GM21360 (cell line): ENCODE measurements at regions not wholly inside any gene's neighbourhood (a gene's known extent, or its start where the extent isn't known, plus 50 kb on each side); places are given as distances from the start of the nearest gene placed in this dataset.

Source experiments
- ATAC-seq: cut with Tn5 transposase; IDR thresholded peaks from one replicate; pipeline ENCODE4 v1.9.1; 2021; ENCODE audit warnings: mild to moderate bottlenecking, moderate library complexity; ENCODE audit not compliant: unreplicated experiment

DNA sequence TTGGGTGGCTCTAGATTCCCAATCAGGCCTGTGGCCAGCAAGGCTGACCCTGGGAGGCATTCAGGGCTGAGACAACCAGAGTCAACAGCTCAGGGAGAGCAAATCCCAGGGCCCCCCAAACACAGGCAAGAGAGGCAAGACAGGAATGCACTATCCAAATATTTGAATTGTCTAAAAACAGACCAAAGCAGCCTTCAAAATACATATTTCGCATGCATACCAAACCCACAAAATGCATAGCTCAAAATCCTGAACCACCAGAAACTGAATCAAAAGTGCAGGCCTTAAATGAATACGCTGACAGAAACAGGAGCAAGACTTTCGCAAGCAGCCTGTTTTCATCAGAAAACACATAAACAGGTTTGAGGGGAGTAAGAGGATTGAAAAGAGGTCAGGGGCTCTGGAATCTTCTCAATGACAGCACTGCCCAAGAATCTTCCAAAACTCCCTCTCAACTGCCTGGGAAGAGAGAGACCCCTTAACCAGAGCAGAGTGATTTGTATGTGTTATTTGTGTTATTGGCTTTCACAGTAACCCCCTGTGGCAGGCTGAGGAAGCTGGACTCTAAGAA, 213.6 kb upstream of the CDH5 start:
- ATAC-seq = no peak

DNA sequence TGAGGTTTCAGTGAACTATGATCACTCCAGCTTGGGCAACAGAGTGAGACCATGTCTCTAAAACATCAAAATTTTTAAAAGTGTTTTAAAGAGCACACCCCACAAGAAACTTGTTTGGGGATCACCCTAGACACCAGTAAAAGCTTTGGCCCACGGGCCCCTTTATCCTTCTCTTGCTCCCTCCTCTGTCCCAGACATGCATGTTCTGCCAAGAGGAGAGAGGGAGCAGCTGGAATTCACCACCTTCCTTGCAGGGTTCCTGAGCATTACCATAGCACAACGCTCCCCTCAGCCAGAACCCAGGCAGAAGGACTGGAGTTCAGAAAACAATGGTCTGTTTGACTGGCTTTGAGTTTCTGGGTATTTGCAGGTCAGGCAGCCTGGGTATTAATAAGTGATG, 214.3 kb upstream of the CDH5 start:
- ATAC-seq = no peak

DNA sequence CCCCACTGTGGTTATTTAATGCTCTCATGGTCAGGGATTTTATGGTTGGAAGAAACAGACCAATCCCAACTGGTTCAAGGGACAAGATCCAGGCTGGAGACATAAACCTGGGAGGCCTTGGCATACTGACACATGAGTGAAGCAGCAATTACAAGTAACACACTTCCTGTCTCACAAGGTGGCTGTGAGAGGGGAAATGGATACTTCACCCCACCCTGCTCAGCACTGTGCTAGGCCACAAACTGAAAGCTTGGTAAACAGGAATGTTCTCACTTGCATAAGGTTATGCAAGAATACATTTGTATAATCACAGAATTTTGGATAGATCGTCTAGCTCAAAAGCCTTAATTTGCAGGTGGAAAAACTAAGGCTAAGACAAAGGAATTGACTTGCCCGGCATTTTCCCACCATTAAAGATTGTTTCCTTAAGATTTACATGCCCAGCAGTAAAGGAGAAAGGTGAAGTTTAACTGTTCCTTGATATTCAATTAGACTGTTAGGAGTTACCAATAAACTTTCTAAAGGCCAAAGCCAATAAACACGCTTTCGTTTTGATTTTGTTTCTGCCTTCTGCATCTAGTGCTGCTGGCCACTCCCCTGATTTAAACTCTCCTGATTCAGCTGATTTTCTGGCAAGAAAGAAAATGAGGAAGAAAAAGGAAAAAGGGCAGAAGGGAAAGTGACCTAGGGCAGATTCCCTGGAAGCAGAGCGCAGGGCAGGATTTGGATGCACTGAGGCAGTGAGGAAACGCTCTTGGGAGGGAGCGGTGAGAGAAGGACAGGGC, 215.6 kb upstream of the CDH5 start:
- ATAC-seq = no peak

- ATAC-seq = no peak
Observed at GRCh38 chr16:66147291-66147690, 219.2 kb upstream of the CDH5 start.

- no peak for ATAC-seq
Observed at GRCh38 chr16:66146798-66147197, 219.7 kb upstream of the CDH5 start.

DNA sequence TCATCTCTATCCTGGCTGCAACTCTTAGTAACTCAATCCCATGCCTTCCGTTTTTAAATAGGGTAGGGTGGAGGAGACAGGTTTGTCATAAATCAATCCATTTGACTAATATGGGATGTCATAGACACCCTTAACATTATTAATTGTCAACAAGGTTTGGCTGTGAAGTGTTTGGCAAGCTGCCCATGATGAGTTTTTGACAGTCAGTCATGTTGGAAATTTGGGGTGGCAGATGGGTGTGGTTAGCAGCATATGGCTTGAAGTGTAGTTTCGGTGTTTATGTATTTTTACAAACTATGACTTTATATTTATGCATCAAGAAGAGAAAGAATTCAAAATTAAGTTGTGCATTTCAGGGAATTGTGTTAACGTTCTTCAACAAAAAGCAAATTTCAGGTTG, 221.8 kb upstream of the CDH5 start:
- ATAC-seq = no peak

- ATAC-seq = no peak
Observed at GRCh38 chr16:66143415-66143814, 223.1 kb upstream of the CDH5 start.

DNA sequence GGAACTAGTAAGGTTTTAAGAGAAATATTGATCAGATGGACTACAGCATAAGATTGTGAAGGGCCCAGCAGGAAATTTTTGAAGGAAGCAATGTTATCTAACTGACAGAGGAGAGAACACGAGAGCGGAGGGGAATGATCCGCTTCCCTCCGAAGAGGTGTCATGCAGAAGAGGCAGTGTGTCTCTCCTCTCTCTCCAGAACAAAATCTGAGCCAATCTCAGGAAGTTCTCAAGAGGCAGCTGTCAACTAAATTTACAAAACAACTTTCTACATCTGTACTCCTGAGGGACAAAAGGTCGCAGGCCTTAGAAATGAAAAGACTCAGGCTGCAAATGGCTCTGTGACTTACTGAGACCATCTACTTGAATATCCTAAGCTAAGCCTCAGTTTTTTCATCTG, 224.6 kb upstream of the CDH5 start:
- ATAC-seq = no peak

- no peak for ATAC-seq
Observed at GRCh38 chr16:66137853-66138252, 228.6 kb upstream of the CDH5 start.

DNA sequence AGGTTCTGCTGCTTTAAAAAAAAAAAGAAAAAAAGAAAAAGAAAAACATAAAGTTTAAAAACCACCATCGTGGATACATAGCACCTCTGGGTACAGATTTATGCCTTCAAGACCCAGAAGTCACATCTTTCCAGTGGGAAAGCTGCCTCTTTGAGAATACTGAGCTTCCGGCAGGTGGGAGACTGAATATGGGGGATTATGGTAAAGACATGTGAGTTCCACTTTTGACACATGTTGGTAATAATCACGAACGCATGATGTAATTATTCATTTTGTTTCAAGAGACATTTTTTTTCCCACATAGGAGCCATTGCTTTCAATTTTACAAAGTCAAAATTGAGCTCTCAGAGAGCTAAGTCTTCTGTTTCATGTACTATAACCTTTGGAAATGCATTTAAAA, 229.7 kb upstream of the CDH5 start:
- ATAC-seq = no peak

DNA sequence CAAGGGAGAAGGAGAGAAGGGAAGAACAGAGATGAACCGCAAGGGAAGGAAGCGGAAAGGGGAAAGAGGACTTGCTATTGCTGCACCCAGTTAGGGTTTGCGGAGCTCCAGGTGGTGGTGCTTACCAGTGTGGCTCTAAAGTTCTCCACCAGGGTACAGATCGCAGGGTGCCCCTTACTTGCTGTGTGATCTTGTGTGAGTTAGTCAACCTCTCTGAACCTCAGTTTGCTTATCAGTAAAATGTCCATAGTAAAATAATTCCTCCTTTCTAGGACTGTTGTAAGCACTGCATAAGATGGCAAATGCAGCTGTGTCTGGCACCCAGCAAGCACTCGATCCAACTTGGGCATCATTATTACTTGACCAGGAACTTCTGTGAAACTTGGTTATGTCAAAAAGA, 230.7 kb upstream of the CDH5 start:
- no peak for ATAC-seq

GRCh38 chr16:66135421-66135831, 231.1 kb upstream of the CDH5 start:
- ATAC-seq = no peak

DNA sequence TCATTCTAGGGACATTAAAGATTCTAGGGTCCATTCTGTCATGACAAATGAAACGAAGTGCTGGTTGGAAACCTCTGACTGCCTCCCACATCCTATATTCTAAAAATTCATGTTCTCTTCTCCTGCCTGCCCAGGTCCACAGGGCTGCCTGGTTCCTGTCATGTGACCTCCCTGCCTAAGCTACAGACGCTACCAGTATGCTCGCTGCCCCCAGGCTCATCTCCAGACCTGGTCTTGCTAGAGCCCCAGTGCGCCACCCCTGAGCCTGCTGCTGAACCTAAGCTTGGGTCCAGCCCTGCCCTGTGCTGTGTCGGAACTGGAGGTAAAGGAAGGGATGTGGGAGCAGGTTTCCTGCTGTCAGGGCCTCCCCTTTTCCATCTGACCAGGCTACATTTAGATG, 231.6 kb upstream of the CDH5 start:
- ATAC-seq = no peak

GRCh38 chr16:66133643-66134338, 232.7 kb upstream of the CDH5 start:
- no peak for ATAC-seq

DNA sequence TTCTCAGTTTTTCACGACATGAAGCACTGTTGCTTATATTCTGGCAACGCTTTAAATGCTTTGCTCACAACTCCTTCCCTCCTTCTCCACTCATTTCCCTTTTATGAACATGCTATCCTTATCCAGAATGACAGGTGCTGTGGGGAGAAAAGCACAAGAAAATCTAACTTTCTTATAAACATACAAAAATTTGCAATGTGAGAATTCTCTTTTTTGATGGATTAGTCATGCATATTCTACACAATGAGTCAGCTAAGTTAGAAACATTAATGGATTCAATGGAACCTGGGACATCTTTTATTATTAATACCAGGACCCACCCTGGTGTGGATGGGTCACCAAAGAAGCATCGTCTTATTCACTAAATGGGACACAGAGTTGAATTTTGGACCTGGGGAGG, 234.6 kb upstream of the CDH5 start:
- no peak for ATAC-seq

- no peak for ATAC-seq
Observed at GRCh38 chr16:66131156-66131807, 235.2 kb upstream of the CDH5 start.

- no peak for ATAC-seq
Observed at GRCh38 chr16:66130296-66130905, 236.1 kb upstream of the CDH5 start.

- no peak for ATAC-seq
Observed at GRCh38 chr16:66129196-66129595, 237.3 kb upstream of the CDH5 start.

GRCh38 chr16:66128371-66128770, 238.1 kb upstream of the CDH5 start:
- ATAC-seq = no peak

- ATAC-seq = no peak
Observed at GRCh38 chr16:66127459-66128370, 238.8 kb upstream of the CDH5 start.
